GM12878 (cell line): ENCODE measurements at regions not wholly inside any gene's neighbourhood (a gene's known extent, or its start where the extent isn't known, plus 50 kb on each side); places are given as distances from the start of the nearest gene placed in this dataset.

Source experiments
- E2F8 ChIP-seq: fragments of 450-650 bp; IDR thresholded peaks from 2 replicates; pipeline ENCODE4 v1.6.1; 2018; ENCODE audit warnings: mild to moderate bottlenecking, low read depth, moderate library complexity; ENCODE audit not compliant: partially characterized antibody
- MEF2B ChIP-seq: fragments of 450-650 bp; IDR thresholded peaks from 2 replicates; pipeline ENCODE4 v1.6.1; 2018; ENCODE audit warnings: mild to moderate bottlenecking, moderate library complexity; ENCODE audit not compliant: partially characterized antibody, poor library complexity, severe bottlenecking
- POU2F2 ChIP-seq: IDR thresholded peaks from 3 replicates; pipeline ENCODE4 v1.6.1; 2011; ENCODE audit warnings: low read depth, mild to moderate bottlenecking, low read length, borderline replicate concordance
- SP1 ChIP-seq: IDR thresholded peaks from one replicate; pipeline ENCODE4 v1.6.1; 2011; ENCODE audit warnings: low read depth, low read length
- SPI1 ChIP-seq: IDR thresholded peaks from 2 replicates; pipeline ENCODE4 v1.6.1; 2011; ENCODE audit warnings: low read depth, mild to moderate bottlenecking, low read length, moderate library complexity, borderline replicate concordance; ENCODE audit not compliant: insufficient read depth
- STAT1 ChIP-seq: fragments of 450-650 bp; conservative IDR thresholded peaks from 2 replicates; pipeline ENCODE4 v1.6.1; 2014; ENCODE audit warnings: antibody characterized with exemption, mild to moderate bottlenecking
- USF2 ChIP-seq: IDR thresholded peaks from 2 replicates; pipeline ENCODE4 v1.6.1; 2011; ENCODE audit warnings: low read depth, low read length, improper control_type of control experiment, borderline replicate concordance
- ZNF217 ChIP-seq: fragments of 450-650 bp; IDR thresholded peaks from 2 replicates; pipeline ENCODE4 v1.6.1; 2017; ENCODE audit warnings: antibody characterized with exemption, mild to moderate bottlenecking
- TF ChIP-seq, protein P1 (sequence below): fragments of 450-650 bp; IDR thresholded peaks from 2 replicates; pipeline ENCODE4 v1.6.1; 2014; ENCODE audit warnings: mild to moderate bottlenecking
- TF ChIP-seq, protein P2 (sequence below): IDR thresholded peaks from 2 replicates; pipeline ENCODE4 v1.6.1; 2011; ENCODE audit warnings: low read depth, mild to moderate bottlenecking, low read length, moderate library complexity, borderline replicate concordance; ENCODE audit errors: extremely low read depth

DNA sequence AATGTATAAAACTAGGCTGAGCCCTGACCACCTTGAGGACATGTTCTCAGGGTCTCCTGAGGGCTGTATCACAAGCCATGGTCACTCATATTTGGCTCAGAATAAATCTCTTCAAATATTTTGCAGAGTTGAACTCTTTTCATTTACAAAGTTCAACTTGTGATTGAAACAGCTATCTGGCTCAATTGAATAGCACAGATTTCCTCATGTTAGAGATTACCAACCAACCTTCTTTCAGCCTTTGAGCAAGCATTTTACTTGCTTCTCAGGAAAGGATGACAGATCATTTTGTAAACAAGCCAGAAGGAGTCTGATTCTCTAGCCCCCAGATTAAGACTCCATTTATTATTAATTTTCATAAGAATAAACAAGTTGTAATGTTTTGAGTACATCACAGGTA, 111.0 kb upstream of the DOK5 start (continued):
- TF ChIP-seq, protein P1, sequence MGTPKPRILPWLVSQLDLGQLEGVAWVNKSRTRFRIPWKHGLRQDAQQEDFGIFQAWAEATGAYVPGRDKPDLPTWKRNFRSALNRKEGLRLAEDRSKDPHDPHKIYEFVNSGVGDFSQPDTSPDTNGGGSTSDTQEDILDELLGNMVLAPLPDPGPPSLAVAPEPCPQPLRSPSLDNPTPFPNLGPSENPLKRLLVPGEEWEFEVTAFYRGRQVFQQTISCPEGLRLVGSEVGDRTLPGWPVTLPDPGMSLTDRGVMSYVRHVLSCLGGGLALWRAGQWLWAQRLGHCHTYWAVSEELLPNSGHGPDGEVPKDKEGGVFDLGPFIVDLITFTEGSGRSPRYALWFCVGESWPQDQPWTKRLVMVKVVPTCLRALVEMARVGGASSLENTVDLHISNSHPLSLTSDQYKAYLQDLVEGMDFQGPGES, result no peak
- TF ChIP-seq USF2 (no peak), SPI1 (no peak), POU2F2 (no peak), MEF2B (no peak), E2F8 (no peak), SP1 (no peak), STAT1 (no peak), ZNF217 (no peak)
- TF ChIP-seq, protein P2, sequence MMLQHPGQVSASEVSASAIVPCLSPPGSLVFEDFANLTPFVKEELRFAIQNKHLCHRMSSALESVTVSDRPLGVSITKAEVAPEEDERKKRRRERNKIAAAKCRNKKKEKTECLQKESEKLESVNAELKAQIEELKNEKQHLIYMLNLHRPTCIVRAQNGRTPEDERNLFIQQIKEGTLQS, result no peak
